NT2/D1 (cell line): ENCODE measurements at regions not wholly inside any gene's neighbourhood (a gene's known extent, or its start where the extent isn't known, plus 50 kb on each side); places are given as distances from the start of the nearest gene placed in this dataset.

Source experiments
- DNase-seq: peaks from one replicate; pipeline ENCODE4 v3.0.0-alpha.2; 2011; ENCODE audit warnings: low read depth, low spot score
- H3K27me3 ChIP-seq: 2 replicates; pipeline ENCODE4 v1.6.0; 2011; ENCODE audit warnings: mild to moderate bottlenecking; ENCODE audit not compliant: insufficient read length, insufficient read depth
- H3K36me3 ChIP-seq: 2 replicates; pipeline ENCODE4 v1.6.1; 2011; ENCODE audit warnings: mild to moderate bottlenecking, low read length, mixed read lengths; ENCODE audit not compliant: insufficient read depth, insufficient read length
- H3K4me1 ChIP-seq: 2 replicates; pipeline ENCODE4 v1.5.1; 2011; ENCODE audit not compliant: insufficient read depth, insufficient read length
- H3K4me3 ChIP-seq: 2 replicates; pipeline ENCODE4 v1.5.1; 2011; ENCODE audit warnings: low read depth; ENCODE audit not compliant: insufficient read length
- H3K9ac ChIP-seq: 2 replicates; pipeline ENCODE4 v1.6.0; 2011; ENCODE audit warnings: low read depth; ENCODE audit not compliant: insufficient read length
- H3K9me3 ChIP-seq: 2 replicates; pipeline ENCODE4 v1.5.1; 2011; ENCODE audit warnings: mild to moderate bottlenecking, low read length; ENCODE audit not compliant: insufficient read depth
- SUZ12 ChIP-seq: IDR thresholded peaks from 2 replicates; pipeline ENCODE4 v1.6.1; 2011; ENCODE audit not compliant: insufficient read length, insufficient read depth; ENCODE audit errors: extremely low read depth
- YY1 ChIP-seq: IDR thresholded peaks from 2 replicates; pipeline ENCODE4 v1.6.1; 2011; ENCODE audit not compliant: insufficient read length, insufficient read depth
- ZNF274 ChIP-seq: IDR thresholded peaks from 2 replicates; pipeline ENCODE4 v1.6.1; 2011; ENCODE audit warnings: mild to moderate bottlenecking, low read depth, low read length

- H3K36me3 ChIP-seq: no peaks in the 10 kb centered on the region
These were observed 123.6 kb upstream of the CRHR1 start for GRCh38 chr17:45660474-45660873.

GRCh38 chr17:45662432-45662831, 121.7 kb upstream of the CRHR1 start:
- H3K4me3 ChIP-seq: no peak overlapping the region

More at GRCh38 chr17:45660474-45660873, 123.6 kb upstream of the CRHR1 start:
- no peak for DNase-seq
- TF ChIP-seq SUZ12 (no peak), YY1 (no peak), ZNF274 (no peak)
- Histone ChIP-seq H3K4me3 (no peak overlapping the region), H3K9me3 (no peaks in the 10 kb centered on the region), H3K4me1 (no peaks in the 10 kb centered on the region), H3K9ac (no peak overlapping the region), H3K27me3 (no peaks in the 10 kb centered on the region)

GRCh38 chr17:45663772-45664171, 120.3 kb upstream of the CRHR1 start:
- Histone ChIP-seq H3K36me3 (no peaks in the 10 kb centered on the region), H3K4me3 (no peak overlapping the region), H3K9me3 (no peaks in the 10 kb centered on the region), H3K4me1 (no peaks in the 10 kb centered on the region), H3K27me3 (no peaks in the 10 kb centered on the region), H3K9ac (no peak overlapping the region)
- TF ChIP-seq SUZ12 (no peak), YY1 (no peak), ZNF274 (no peak)
- DNase-seq: no peak

More at GRCh38 chr17:45662432-45662831, 121.7 kb upstream of the CRHR1 start:
- Histone ChIP-seq H3K36me3 (no peaks in the 10 kb centered on the region), H3K27me3 (no peaks in the 10 kb centered on the region), H3K9ac (no peak overlapping the region), H3K9me3 (no peaks in the 10 kb centered on the region), H3K4me1 (no peaks in the 10 kb centered on the region)
- TF ChIP-seq ZNF274 (no peak), SUZ12 (no peak), YY1 (no peak)
- DNase-seq: no peak

GRCh38 chr17:45664921-45665320, 119.2 kb upstream of the CRHR1 start:
- H3K27me3 ChIP-seq: no peaks in the 10 kb centered on the region
- no peaks in the 10 kb centered on the region for H3K9me3 ChIP-seq
- H3K36me3 ChIP-seq: no peaks in the 10 kb centered on the region
- no peak overlapping the region for H3K9ac ChIP-seq
- TF ChIP-seq SUZ12 (no peak), YY1 (no peak), ZNF274 (no peak)
- DNase-seq: no peak
- no peak overlapping the region for H3K4me3 ChIP-seq
- no peaks in the 10 kb centered on the region for H3K4me1 ChIP-seq

- no peak overlapping the region for H3K4me3 ChIP-seq
- H3K9me3 ChIP-seq: no peaks in the 10 kb centered on the region
- H3K9ac ChIP-seq: no peak overlapping the region
- no peak for TF ChIP-seq ZNF274
- TF ChIP-seq YY1: no peak
- TF ChIP-seq SUZ12: no peak
- no peaks in the 10 kb centered on the region for H3K4me1 ChIP-seq
- DNase-seq: no peak
- no peaks in the 10 kb centered on the region for H3K36me3 ChIP-seq
- H3K27me3 ChIP-seq: no peaks in the 10 kb centered on the region
These were observed 118.0 kb upstream of the CRHR1 start for GRCh38 chr17:45666046-45666600.

- DNase-seq: no peak
- TF ChIP-seq ZNF274 (no peak), SUZ12 (no peak), YY1 (no peak)
- Histone ChIP-seq H3K9ac (no peak overlapping the region), H3K27me3 (no peaks in the 10 kb centered on the region), H3K9me3 (no peaks in the 10 kb centered on the region), H3K4me1 (no peaks in the 10 kb centered on the region), H3K4me3 (no peak overlapping the region), H3K36me3 (no peaks in the 10 kb centered on the region)
These were observed 117.5 kb upstream of the CRHR1 start for GRCh38 chr17:45666641-45667040.

- Histone ChIP-seq H3K4me1 (no peaks in the 10 kb centered on the region), H3K9ac (no peak overlapping the region), H3K36me3 (no peaks in the 10 kb centered on the region), H3K4me3 (no peak overlapping the region), H3K9me3 (no peaks in the 10 kb centered on the region), H3K27me3 (no peaks in the 10 kb centered on the region)
- no peak for DNase-seq
- no peak for TF ChIP-seq YY1
These were observed 116.4 kb upstream of the CRHR1 start for GRCh38 chr17:45667591-45668171.
